OCI-LY7 (cell line): ENCODE measurements at regions not wholly inside any gene's neighbourhood (a gene's known extent, or its start where the extent isn't known, plus 50 kb on each side); places are given as distances from the start of the nearest gene placed in this dataset.

ENCODE experiments used
- BruUV-seq: library from RNA; stranded (reverse); fragments of 400-500 nt; replicated peaks from 2 replicates; lab custom pipeline; 2021; lab: Mats Ljungman, UMichigan
- CTCF ChIA-PET: fragments of 300-600 bp; sonication (Branson Sonifier 250); formaldehyde crosslinking; loops from one replicate; lab custom pipeline; 2022; ENCODE audit warnings: antibody characterized with exemption; ENCODE audit not compliant: unreplicated experiment; lab: Charles Lee
- POLR2A ChIA-PET: fragments of 300-600 bp; sonication (Branson Sonifier 250); formaldehyde crosslinking; loops from one replicate; lab custom pipeline; 2022; ENCODE audit warnings: antibody characterized with exemption; lab: Charles Lee
- DNase-seq: peaks from one replicate; pipeline ENCODE4 v3.0.0-alpha.2; 2015; ENCODE audit warnings: low spot score
- H2AFZ ChIP-seq: fragments of 200-600 bp; sonication (generic), shearing (Covaris generic); 2 replicates; pipeline ENCODE4 v1.6.1; 2014; ENCODE audit warnings: mild to moderate bottlenecking, antibody characterized with exemption, low read length, moderate library complexity
- H3K27ac ChIP-seq: fragments of 200-600 bp; sonication (generic); 2 replicates; pipeline ENCODE4 v1.5.1; 2014; ENCODE audit warnings: mixed run types, low read depth, mild to moderate bottlenecking, moderate library complexity, low read length, inconsistent platforms; ENCODE audit not compliant: poor library complexity, severe bottlenecking
- H3K36me3 ChIP-seq: fragments of 200-600 bp; sonication (generic); 2 replicates; pipeline ENCODE4 v1.6.1; 2014; ENCODE audit warnings: mild to moderate bottlenecking, antibody characterized with exemption, low read length, moderate library complexity, mixed read lengths; ENCODE audit not compliant: insufficient read depth
- H3K4me1 ChIP-seq: fragments of 200-600 bp; sonication (generic); 2 replicates; pipeline ENCODE4 v1.5.1; 2014; ENCODE audit warnings: mild to moderate bottlenecking, low read length; ENCODE audit not compliant: insufficient read depth, poor library complexity, severe bottlenecking
- H3K4me2 ChIP-seq: fragments of 200-600 bp; sonication (generic); 2 replicates; pipeline ENCODE4 v1.6.1; 2014; ENCODE audit warnings: mild to moderate bottlenecking, low read length
- H3K4me3 ChIP-seq: fragments of 200-600 bp; sonication (generic); 2 replicates; pipeline ENCODE4 v1.5.1; 2014; ENCODE audit warnings: mild to moderate bottlenecking, low read depth, low read length; ENCODE audit not compliant: poor library complexity, severe bottlenecking
- H3K79me2 ChIP-seq: fragments of 200-600 bp; sonication (generic); 2 replicates; pipeline ENCODE4 v1.6.1; 2016; ENCODE audit warnings: low read depth, mild to moderate bottlenecking, low read length, moderate library complexity, mixed read lengths; ENCODE audit not compliant: insufficient read depth
- H3K9me2 ChIP-seq: fragments of 200-600 bp; sonication (generic); 2 replicates; pipeline ENCODE4 v1.6.1; 2016; ENCODE audit warnings: mild to moderate bottlenecking, low read length, mixed read lengths; ENCODE audit not compliant: insufficient read depth
- H3K9me3 ChIP-seq: fragments of 200-600 bp; sonication (generic); 2 replicates; pipeline ENCODE4 v1.6.1; 2014; ENCODE audit warnings: mild to moderate bottlenecking, mixed run types, low read length, mixed read lengths
- H4K20me1 ChIP-seq: fragments of 200-600 bp; sonication (generic); 2 replicates; pipeline ENCODE4 v1.6.1; 2014; ENCODE audit warnings: mild to moderate bottlenecking, antibody characterized with exemption, low read length, moderate library complexity, mixed read lengths; ENCODE audit not compliant: insufficient read depth
- EZH2phosphoT487 ChIP-seq: fragments of 200-600 bp; sonication (generic); IDR thresholded peaks from 2 replicates; pipeline ENCODE4 v1.6.1; 2018; ENCODE audit warnings: low read depth, borderline replicate concordance, mild to moderate bottlenecking, mixed run types, antibody characterized with exemption, low read length, moderate library complexity, mixed read lengths
- intact Hi-C: fragments of 100-400 bp; cut with micrococcal nuclease; formaldehyde crosslinking; loops from one replicate; pipeline ENCODE4 v1.10.0; 2022; ENCODE audit not compliant: unreplicated experiment
- TF ChIP-seq, protein P1 (sequence below): fragments of 200-600 bp; sonication (generic); conservative IDR thresholded peaks from 2 replicates; pipeline ENCODE4 v1.5.1; 2014; ENCODE audit warnings: mild to moderate bottlenecking, antibody characterized with exemption, low read length, moderate library complexity, mixed read lengths

DNA sequence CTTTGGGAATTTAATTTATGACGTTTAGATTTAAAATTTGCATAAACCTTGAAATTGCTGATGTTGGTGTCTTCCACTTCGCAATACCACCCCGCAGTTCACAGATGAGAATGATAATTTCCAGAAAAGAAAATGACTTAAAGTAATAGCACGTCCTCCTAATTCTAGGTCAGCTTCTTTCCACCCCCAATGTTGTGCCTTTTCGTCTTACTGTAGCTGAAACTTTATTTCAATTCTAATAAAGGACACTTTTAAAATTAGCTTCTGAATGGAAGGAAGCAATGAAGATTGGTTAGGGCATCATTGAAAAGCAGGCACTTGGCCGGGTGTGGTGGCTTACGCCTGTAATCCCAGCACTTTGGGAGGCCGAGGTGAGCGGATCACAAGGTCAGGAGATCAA is 107.4 kb downstream of the MYCN start:
- no TSS peak for BruUV-seq

DNA sequence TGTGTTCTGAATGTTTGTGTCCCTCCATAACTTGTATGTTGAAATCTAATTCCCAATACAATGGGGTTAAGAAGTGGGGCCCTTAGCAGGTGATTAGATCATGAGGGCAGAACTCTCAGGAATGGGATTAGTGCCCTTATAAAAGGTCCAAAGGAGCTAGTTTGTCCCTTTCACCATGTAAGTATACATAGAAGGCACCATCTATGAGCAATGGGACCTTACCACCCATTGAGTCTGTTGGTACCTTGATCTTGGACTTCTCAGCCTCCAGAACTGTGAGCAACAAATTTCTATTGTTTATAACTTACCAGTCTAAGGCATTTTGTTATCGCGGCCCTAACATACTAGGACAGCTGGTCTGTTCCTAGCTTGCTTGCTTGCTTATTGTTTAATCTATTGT is 106.3 kb downstream of the MYCN start:
- H3K4me2 ChIP-seq, result no peak overlapping the region

More for the DNA sequence above, 107.4 kb downstream of the MYCN start:
- Histone ChIP-seq H2AFZ (no peak overlapping the region), H3K36me3 (no peaks in the 10 kb centered on the region), H3K9me2 (no peaks in the 10 kb centered on the region), H3K9me3 (no peaks in the 10 kb centered on the region), H3K4me3 (no peak overlapping the region), H3K4me1 (no peaks in the 10 kb centered on the region), H3K79me2 (no peaks in the 10 kb centered on the region), H3K27ac (no peak overlapping the region), H4K20me1 (no peaks in the 10 kb centered on the region), H3K4me2 (no peak overlapping the region)
- POLR2A ChIA-PET, result no interaction called here
- intact Hi-C loops, result no loop called here
- CTCF ChIA-PET, result no interaction called here
- no peak for TF ChIP-seq EZH2phosphoT487
- TF ChIP-seq, protein P1, sequence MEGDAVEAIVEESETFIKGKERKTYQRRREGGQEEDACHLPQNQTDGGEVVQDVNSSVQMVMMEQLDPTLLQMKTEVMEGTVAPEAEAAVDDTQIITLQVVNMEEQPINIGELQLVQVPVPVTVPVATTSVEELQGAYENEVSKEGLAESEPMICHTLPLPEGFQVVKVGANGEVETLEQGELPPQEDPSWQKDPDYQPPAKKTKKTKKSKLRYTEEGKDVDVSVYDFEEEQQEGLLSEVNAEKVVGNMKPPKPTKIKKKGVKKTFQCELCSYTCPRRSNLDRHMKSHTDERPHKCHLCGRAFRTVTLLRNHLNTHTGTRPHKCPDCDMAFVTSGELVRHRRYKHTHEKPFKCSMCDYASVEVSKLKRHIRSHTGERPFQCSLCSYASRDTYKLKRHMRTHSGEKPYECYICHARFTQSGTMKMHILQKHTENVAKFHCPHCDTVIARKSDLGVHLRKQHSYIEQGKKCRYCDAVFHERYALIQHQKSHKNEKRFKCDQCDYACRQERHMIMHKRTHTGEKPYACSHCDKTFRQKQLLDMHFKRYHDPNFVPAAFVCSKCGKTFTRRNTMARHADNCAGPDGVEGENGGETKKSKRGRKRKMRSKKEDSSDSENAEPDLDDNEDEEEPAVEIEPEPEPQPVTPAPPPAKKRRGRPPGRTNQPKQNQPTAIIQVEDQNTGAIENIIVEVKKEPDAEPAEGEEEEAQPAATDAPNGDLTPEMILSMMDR, result no peak
- no peak for DNase-seq

More for the DNA sequence above, 106.3 kb downstream of the MYCN start:
- ChIA-PET CTCF (no interaction called here), POLR2A (interaction anchor here (1.0 kb wide), 1 partner anchor 102 kb away, joined by 3 read pairs; no protein-coding TSS in a partner anchor)
- Histone ChIP-seq H3K9me3 (no peaks in the 10 kb centered on the region), H4K20me1 (no peaks in the 10 kb centered on the region), H3K4me1 (no peaks in the 10 kb centered on the region), H3K4me3 (no peak overlapping the region), H3K36me3 (no peaks in the 10 kb centered on the region), H3K79me2 (no peaks in the 10 kb centered on the region), H3K9me2 (no peaks in the 10 kb centered on the region), H2AFZ (no peak overlapping the region), H3K27ac (no peak overlapping the region)
- TF ChIP-seq, protein P1, result no peak
- TF ChIP-seq EZH2phosphoT487, result no peak
- intact Hi-C loops, result no loop called here
- BruUV-seq, result no TSS peak
- no peak for DNase-seq
